HG03457 (cell line): ENCODE measurements at regions not wholly inside any gene's neighbourhood (a gene's known extent, or its start where the extent isn't known, plus 50 kb on each side); places are given as distances from the start of the nearest gene placed in this dataset.

ENCODE experiments used
- ATAC-seq: cut with Tn5 transposase; IDR thresholded peaks from one replicate; pipeline ENCODE4 v1.9.1; 2021; ENCODE audit warnings: moderate number of reproducible peaks; ENCODE audit not compliant: unreplicated experiment

DNA sequence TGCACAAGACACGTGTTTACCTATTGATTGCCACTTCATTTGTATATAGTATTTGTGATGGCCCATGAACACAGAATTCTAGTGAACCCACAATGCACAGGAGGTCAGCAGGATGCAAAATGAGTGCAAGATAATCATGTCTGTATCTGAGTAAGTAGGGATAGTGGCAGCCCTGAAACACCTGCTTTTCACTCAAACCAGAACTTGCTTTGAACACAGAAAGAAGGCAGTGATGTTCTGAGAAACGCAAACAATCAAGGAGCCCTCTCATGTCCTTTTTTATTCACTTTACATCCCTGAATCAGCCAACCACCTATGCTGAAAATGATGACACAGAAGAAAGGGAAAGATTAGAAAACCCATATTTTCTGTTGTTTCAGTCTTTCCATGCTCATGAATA, 170.4 kb upstream of the AVPR1A start:
- no peak for ATAC-seq

DNA sequence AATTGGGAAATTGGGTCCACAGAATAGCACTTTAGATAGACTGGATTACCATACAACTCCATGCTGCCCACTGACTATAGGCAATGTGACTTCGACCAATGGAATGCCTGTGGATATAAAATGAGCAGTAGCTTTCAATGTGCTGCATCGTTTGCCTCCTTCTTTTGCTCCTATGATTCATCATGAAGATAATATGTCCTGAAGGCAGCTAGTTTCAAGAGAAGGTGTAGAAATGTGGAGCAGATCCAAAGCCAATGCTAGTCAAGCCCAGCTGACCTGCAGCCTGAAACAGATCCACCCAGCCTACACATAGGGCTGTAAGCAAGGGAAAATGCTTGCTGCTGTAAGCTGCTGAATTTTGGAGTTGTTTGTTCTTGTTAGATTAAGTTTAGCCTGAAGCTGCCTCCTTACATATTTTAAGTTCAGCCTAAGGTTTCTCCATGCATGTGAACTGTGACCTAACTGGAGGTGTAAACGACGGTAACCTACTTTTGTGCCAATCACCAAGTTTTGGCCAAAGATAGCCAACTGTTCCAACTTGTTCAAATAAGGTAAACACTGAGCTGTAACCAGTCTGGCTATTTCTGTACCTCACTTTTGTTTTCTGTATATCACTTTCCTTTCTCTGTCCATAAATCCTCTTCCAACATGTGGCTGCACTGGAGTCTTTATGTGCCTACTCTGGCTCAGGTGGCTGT, 169.1 kb upstream of the AVPR1A start:
- no peak for ATAC-seq

DNA sequence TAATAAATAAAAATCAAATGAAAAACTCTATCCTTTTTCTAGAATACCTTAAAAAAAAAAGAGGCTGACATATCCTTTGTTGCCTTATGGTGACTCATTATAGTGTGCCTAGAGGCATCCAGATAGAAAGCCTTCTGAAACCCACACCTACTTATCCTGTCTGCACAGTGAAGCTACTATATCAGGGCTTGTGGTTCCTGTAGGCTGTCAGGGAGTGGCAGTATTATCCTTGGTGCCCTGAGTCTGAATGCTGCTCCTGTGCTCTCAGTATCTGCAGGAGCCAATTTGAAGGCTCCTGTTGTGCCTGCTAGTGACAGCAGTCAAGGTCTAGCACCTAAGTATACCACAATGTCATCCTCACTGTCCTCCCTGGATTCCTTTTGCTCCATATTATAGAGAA, 168.4 kb upstream of the AVPR1A start:
- ATAC-seq: peak; percentile 65

DNA sequence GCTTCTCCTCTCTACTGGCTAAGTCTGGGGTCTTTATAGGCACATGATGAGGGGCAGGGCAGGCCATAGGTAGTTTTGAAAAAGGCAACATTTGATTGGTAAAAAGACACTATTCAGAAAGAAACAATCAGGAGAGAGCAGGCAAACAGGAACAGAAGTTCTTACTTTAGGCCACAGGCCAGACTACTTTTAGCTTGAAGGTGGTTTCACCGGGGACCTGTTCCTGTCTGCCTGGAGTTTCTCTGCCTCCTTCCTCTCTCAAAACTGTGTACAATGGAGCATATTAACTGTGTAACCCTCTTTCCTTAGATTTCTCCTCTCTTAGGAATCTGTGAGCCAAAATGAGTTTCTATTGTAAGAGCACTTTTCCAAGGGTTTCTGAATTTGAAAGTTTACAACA, 167.9 kb upstream of the AVPR1A start:
- ATAC-seq: no peak

DNA sequence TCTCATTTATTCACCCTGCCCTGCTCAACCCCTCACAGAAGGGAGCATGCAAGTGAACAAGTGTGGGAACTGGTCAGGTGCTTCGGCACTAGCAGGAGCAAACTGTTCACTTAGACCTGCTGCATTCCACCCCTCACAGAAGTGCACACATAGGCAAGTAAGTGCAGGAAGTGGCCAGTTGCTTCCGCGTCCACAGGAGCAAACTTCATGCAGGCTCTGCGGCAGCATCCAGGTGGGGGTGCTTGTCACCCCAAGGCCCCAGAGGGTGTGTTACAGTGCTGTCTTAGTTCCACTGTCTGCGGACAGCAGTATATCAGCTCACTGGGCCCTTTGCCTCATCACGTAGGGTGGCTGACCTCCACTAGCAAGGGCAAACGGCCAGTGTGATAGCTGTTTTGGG, 167.3 kb upstream of the AVPR1A start:
- no peak for ATAC-seq

DNA sequence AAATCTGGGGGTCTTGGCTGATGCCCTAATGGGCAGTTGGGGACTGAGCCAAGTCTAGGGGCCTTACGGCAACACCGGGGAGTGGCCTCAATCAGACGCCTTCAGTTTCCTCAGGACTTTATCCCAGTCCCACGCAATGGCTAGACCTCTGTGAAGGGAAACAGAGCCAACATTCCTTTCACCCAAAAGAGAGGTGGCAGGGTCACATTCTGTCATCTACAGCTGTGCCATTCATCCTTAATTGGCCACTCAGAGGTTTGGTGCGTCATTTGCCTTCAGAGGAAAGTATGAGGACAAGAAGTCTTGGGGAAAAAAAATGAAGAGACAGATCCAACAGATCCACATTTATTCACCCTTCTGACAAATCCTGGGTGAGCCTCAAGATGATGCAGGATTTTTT, 166.9 kb upstream of the AVPR1A start:
- no peak for ATAC-seq

DNA sequence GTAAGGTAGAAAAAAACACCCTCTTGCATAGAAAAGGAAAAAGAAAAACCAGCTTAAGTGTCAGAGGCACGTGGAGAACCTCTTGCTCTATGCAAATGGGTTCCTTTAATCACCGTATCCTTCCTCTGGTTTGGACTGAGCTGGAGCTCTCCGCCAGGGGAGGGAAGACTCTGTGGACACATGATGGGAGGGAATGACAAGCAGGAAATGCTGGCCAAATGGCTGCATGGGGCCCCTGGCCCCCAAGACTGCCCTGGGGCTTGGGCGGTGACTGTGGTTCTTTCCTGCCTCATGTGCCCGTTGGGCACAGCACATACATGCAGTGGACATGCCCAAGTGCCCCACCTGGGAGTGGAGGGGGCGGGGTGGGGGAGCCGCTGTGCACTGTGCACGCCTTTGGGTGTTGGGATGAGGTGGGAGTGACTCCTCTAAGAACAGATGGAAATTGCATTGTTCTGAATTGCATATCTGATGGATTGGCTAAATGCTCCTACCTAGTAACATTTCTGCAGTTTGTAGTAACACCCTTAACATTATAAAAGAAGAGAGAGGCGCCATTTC, 166.4 kb upstream of the AVPR1A start:
- ATAC-seq: no peak

DNA sequence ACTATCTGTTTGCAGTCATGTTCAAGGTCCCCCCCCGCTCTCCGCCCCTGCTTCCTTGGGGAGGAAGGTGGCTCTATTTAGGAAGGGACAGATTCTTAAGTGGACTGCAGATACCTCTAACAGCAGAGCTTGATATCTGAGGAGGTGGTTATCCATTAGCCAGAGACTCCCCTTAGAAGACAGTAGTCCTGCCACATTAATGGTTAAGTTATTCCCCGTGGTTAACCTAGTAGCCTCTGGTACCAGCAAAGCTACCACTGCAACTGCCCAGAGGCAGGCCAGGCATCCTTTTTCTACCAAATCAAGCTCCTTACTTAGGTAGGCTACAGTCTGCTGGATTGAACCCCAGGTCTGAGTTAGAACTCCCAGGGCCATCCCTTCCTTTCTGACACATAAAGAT, 162.1 kb upstream of the AVPR1A start:
- ATAC-seq: no peak

DNA sequence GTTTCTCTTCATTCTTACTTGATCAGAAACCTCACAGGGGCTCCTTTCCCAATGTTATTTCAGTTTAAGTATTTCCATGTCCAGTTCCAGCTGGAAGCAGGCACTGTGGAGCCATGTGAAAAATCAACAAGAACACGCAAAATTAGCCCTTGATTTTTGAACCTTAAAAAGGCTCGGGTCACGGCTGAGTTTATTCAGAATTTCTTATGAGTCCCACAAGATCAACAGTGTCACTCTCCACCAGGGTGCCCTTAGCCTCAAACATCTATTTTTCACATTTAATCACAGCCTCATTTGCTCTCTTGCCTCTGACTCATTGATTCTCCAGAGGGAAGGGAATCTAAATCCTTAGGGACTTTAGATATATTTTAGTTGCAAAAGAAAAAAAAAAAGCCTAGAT, 157.7 kb upstream of the AVPR1A start:
- ATAC-seq: no peak

DNA sequence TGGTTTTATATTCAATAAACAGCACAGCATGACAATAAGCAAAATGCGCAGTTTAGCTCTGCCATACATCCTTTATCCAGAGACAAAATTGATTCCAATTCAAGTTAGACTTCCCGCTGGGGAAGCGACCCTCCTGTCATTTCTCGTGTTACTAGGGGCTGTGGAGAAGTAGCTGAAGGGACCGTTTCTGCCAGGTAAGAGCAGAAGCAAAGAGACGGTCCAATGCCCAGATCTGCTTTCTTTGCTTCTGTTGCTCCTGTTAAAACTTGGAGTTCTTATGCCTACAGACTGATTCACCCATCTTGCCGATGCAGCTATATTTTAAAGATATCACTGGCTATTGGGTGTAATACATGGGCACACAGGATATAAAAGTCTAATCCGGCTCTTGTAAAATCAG, 156.8 kb upstream of the AVPR1A start:
- no peak for ATAC-seq

DNA sequence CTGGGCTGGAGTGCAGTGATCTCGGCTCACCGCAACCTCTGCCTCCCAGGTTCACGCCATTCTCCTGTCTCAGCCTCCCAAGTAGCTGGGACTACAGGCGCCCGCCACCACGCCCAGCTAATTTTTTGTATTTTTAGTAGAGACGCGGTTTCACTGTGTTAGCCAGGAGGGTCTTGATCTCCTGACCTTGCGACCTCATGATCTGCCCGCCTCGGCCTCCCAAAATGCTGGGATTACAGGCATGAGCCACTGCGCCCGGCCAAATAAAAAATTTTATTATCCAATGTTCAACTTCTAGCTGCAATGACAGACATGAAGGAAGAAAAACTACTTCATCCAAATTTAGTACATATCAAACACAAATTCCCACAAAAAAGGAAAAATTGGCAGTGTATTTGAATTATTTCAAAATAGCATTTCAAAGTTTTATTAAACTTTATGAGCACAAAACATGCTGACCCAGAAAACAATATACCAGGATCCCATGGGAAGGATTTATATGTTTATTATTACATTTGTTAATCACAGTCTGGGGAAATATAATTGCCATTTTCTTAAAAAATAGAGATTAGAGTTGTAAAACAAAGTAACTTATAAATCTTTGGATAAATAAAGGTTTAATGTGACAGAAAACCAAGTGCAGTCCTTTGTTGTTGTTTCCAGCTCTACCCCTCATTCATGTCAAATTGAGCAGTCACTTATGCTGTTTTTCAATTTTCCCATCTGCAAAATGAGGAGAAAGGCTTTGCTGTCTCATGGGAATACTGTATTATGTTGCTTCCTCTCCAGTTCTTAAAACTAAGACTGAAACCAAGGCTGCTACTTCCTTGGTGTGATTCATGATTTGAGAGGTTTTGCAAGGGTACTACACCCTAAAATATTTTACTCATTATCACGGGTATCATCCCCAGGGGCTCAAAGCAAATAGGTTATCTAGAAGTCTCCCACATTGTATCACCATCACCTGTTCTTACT, 155.2 kb upstream of the AVPR1A start:
- no peak for ATAC-seq

DNA sequence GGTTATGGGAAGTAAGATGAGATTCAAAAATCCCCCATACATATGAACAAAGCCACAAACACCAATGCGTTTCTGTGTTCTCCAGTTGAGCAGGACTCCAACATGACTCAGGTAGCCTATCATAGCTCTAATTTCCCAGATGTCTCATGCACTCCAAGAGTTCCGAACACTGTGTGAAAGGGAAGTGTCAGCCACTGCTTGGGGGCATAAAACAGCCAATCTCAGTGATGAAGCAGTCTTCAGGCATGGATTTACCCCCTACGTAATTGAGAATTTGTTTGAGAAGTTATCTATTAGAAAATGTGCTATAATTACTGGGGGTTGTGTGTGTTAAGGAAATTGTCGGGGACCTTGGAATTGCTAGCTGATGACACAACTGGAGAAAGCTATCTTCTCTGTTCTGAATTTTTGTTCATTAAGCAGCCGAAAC, 153.9 kb upstream of the AVPR1A start:
- peak; percentile 50 for ATAC-seq

DNA sequence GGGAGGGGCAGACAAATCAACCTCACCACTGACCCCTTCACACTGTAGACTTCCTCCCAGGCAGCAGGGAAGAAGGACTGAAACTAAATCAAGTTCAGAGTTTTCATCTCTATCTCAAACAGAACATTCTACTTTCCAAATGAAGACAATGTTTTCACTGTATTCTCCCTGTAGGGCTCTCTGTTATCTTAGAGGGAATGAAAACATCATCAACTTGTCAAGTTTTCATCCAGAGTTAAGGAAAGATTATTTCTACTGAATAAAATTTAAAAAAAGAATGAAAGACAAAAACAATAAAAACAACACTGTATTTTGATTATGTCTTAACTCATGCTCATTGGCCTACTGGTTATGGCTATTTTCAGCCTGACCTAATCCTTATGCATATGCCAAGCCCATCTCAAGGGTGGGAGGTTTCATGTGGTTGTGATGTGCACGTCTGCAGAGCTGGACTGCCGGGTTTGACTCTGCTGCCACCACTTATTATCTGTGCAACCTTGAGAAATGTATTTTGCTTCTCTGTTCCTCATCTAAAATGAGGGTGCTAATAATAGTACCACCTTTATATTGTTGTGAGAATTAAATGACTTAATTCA, 152.0 kb upstream of the AVPR1A start:
- ATAC-seq: no peak

DNA sequence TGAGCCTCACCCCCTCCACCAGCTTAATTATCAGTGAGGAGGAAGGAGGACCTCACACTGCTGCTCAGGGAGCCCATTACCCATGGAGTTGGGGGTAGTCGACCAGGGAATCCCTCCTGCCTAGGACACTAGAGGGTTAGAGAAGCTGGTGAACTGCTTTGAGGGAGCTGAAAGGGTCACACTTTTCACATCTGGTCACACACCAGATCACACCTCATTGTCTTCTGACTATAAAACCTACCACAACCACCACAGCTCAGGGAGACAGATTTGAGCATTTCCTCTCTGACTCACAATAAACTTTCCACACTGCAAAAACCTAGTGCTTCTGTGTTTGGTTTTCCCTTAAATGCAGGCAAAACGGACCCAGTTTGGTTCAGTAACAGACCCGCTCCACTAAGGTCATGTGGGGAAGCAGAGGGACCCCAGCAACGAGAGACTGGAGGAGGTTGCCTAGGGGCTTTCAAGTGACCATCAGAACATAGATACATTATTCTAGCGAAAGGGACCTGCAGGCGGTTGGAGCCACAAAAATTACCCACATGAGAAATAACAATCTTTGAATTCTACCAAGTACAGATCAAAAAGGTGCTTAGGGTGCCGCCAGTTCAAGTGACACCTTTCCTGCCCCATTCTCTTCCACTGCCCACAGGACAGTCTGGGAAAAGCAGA, 151.4 kb upstream of the AVPR1A start:
- peak; percentile 67 for ATAC-seq

DNA sequence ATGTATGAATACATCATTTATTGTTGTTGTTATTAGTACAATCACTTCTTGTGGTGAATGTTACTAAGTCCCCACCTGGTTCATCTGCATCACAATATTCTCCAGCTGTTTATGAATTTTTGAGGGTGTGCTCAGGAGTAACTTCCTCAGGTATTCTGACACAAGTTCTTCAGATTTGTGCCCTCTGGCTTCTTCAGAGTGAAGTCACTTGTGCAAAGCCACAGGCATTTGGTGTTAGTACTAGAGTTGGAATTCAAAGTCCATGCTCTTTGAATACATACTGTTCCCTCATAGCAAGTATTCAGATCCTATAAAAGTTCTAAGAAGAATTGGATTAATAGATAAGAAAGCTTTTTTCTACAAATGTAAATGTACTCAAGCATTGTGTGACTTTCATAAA, 150.3 kb upstream of the AVPR1A start:
- no peak for ATAC-seq

DNA sequence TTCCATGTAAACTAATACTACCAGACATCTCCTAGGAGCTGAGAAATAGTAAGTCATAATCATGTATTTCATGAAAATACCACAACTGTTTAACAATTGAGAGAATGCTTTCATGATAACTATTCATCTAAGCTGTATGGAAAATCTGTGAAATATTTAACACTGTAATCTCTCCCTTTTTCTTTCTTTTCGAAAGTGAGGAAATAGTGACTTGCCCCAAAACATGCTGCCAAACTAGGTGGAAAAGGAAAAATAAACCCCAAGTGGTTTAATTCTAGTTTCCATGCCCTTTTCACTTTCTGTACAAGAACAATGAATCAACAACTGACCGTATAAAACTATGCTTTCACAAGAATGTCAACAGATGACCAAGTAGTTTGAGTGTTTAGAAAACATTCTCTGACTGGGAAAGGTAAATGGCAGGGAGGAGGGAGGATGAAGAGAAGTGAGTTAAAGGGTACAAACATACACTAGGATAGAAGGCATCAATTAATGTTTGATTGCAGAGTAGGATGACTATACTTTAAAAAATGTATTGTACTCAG, 147.5 kb upstream of the AVPR1A start:
- ATAC-seq: no peak

DNA sequence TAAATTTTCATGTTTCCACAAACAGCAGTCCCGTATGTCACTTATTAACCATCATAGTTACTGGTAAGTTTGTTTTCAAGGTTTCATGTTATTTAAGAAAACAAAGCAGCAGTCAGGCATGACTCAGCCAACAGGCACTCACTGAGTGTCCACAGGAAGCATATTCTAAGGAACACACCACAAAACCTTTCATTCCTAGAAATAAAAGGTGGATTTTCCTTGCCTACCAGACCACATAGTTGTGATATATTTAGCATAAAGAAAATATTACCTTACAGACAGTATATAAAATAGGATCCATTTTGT, 143.3 kb upstream of the AVPR1A start:
- peak; percentile 90 for ATAC-seq

DNA sequence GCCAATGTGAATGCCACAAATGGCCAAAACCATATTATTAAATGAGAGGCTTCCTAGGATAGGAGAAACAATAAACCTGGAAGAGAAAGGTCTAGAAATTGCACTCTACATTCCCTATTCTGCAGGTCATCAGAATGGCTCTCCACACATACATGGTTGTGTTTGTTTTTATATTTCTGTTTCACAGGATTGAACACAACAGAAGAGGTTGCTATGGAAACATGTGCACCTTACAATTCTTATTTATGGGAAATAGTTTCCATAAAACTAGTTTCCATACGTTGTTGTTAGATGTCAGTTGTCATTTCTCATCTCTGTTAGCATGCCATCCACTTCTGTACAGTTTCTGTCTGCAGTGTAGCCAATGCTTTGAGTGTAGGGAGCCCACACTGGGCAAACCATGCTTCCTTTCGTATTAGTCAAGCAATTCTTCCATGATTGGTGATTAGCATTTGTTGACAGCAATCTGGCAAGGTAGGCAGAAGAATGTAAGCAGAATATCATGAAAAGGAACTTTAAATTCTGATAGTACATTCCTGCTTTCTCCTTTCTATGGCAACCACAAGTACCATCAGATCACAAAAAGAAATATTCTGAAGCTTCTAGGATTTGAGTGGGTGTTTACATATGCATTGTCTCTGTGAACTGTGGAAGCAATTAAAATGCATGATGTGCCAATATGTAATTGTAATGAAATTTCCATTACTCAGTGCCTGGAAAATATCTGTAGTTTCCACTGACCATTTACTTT, 141.6 kb upstream of the AVPR1A start:
- no peak for ATAC-seq

DNA sequence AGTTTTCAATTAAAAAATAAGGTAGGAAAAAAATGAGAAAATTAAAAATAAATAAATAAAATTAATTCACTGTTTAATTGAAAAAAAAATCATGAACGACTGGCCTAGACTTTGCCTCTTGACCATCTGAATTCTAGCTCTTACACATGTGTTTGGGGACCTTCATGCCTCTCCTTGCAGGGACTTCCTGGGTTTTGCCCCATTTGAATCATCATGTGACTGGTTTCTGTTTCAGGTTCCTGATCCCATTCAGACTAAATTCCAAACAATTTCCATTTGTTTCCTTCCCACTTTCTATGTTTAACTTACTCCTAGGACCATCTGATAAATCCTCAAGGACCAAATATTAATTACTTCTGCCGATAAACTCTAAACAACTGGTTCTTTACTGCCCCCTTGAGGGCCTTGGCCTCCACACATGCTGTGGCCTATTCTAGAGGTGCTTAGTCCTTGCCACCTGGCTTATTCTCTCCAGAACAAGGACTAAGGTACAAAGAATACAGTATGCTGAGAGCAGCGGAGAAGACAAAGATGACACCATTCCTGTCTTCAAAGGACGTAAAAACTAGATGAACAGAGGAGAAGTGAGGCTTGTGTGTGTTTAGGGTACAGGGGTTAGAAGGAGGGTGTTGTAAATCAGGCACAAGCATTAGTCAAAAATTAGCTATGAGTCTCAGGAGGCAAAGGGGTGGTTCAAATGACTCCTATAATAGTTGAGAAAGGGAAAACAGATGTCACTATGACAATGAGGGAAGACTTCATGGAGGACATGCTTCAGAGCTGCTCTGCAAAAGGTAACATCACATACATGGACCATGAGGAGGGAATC, 125.8 kb upstream of the AVPR1A start:
- peak; percentile 69 for ATAC-seq
